HFFc6 (cell line): ENCODE measurements at regions not wholly inside any gene's neighbourhood (a gene's known extent, or its start where the extent isn't known, plus 50 kb on each side); places are given as distances from the start of the nearest gene placed in this dataset.
"Not testable (repeated sequence)": the region's sequence is repeated elsewhere in the genome, so short reads cannot be mapped to it uniquely, and the experiment has no call there.

Experiments
- DNase-seq: peaks from one replicate; pipeline ENCODE4 v3.0.0-alpha.2; 2018
- H3K27ac Mint-ChIP-seq: 2 replicates; pipeline ENCODE4 v1.8.0; 2020; ENCODE audit warnings: mild to moderate bottlenecking, mixed read lengths
- H3K27me3 Mint-ChIP-seq: 2 replicates; pipeline ENCODE4 v1.8.0; 2021; ENCODE audit warnings: mild to moderate bottlenecking, moderate library complexity, mixed read lengths; ENCODE audit not compliant: insufficient read depth
- H3K36me3 Mint-ChIP-seq: 2 replicates; pipeline ENCODE4 v1.8.0; 2021; ENCODE audit warnings: low read depth, mixed read lengths
- H3K4me1 Mint-ChIP-seq: 2 replicates; pipeline ENCODE4 v1.8.0; 2020; ENCODE audit warnings: low read depth, mixed read lengths
- H3K4me3 Mint-ChIP-seq: 2 replicates; pipeline ENCODE4 v1.8.0; 2020; ENCODE audit warnings: mild to moderate bottlenecking, moderate library complexity, mixed read lengths
- H3K9me3 Mint-ChIP-seq: 2 replicates; pipeline ENCODE4 v1.8.0; 2020; ENCODE audit warnings: mild to moderate bottlenecking, mixed read lengths
- TF ChIP-seq, protein P1 (sequence below): fragments of 200-600 bp; sonication (generic); IDR thresholded peaks from 2 replicates; pipeline ENCODE4 v1.5.0; 2021; ENCODE audit warnings: antibody characterized with exemption, mild to moderate bottlenecking

DNA sequence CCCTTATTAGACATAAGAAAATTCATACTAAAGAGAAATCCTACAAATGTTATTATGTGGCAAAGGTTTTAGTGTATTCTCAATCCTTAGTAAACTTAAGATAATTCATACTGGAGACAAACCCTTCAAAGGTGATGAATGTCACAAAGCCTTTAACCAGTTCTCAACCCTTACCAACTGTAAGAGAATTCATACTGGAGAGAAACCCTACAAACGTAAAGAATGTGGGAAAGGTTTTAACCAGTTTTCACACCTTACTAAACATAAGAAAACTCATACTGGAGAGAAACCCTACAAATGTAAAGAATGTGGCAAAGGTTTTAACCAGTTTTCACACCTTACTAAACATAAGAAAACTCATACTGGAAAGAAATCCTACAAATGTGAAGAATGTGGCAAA lies 93.2 kb downstream of the ZNF680 start:
- H3K27ac Mint-ChIP-seq, result no peak overlapping the region
- H3K36me3 Mint-ChIP-seq, result no peaks in the 10 kb centered on the region
- H3K4me1 Mint-ChIP-seq, result no peaks in the 10 kb centered on the region
- H3K27me3 Mint-ChIP-seq, result no peaks in the 10 kb centered on the region
- no peak for DNase-seq
- peaks cover 34% of the 10 kb centered on the region for H3K9me3 Mint-ChIP-seq
- TF ChIP-seq, protein P1, sequence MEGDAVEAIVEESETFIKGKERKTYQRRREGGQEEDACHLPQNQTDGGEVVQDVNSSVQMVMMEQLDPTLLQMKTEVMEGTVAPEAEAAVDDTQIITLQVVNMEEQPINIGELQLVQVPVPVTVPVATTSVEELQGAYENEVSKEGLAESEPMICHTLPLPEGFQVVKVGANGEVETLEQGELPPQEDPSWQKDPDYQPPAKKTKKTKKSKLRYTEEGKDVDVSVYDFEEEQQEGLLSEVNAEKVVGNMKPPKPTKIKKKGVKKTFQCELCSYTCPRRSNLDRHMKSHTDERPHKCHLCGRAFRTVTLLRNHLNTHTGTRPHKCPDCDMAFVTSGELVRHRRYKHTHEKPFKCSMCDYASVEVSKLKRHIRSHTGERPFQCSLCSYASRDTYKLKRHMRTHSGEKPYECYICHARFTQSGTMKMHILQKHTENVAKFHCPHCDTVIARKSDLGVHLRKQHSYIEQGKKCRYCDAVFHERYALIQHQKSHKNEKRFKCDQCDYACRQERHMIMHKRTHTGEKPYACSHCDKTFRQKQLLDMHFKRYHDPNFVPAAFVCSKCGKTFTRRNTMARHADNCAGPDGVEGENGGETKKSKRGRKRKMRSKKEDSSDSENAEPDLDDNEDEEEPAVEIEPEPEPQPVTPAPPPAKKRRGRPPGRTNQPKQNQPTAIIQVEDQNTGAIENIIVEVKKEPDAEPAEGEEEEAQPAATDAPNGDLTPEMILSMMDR, result no peak
- no peak overlapping the region for H3K4me3 Mint-ChIP-seq

DNA sequence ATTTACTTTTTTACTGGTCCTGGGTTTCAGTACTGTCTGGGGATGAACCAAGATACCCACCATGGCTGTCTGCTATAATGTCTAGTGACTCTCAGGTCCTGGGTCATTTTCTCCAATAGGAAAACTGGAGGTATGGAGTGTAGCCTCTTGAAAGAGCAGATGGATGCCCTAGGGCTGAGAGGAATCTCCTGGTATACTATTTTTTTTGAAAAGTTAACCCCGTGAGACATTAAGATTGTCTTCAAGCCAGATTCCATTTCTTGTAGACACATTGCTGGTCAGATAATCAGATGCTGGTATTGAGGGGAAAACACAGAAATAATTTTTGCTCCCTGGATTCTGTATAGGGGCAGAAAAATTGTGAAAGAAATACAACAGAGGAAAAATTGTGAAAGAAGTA lies 97.3 kb downstream of the ZNF680 start:
- H3K27ac Mint-ChIP-seq, result no peak overlapping the region

DNA sequence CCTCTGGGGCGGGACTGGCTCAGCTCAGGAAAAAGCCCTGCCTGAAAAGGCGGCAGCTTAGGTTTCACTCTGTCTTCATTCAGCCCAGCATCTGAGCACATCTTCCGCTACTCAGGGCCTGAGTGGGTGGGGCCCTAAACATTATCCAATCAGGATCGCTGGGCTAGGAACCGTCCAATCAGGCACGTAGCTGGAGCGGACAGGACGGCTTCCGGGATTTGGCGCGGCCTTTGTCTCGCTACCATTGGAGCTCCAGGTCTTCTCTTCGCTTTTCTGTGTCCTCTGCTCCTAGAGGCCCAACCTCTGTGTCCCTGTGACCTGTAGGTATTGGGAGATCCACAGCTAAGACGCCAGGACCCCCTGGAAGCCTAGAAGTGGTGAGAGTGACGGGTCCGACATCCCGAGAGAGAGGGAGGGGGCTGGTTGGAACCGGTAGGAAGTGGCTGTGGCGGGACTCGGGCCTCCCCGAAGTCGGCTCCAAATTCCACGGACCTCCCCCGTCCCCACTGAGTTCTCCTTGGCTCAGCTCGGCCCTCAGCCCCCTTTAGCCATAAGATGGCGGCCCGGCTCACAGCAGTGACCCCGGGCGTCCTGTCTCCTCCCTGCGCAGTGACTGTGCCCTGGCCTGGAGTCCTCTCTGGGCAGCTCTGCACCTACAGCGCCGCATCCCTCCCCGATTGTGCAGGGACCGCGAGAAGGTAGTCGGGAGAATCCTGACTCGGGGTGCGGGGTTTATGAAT lies 99.1 kb downstream of the ZNF680 start:
- no peaks in the 10 kb centered on the region for H3K36me3 Mint-ChIP-seq
- TF ChIP-seq, protein P1, result no peak
- no peak for DNase-seq
- H3K27ac Mint-ChIP-seq, result no peak overlapping the region
- peaks cover 23% of the 10 kb centered on the region for H3K9me3 Mint-ChIP-seq
- H3K4me3 Mint-ChIP-seq, result peak overlapping the region; percentile 72
- no peaks in the 10 kb centered on the region for H3K27me3 Mint-ChIP-seq
- H3K4me1 Mint-ChIP-seq, result no peaks in the 10 kb centered on the region

More for the DNA sequence above, 97.3 kb downstream of the ZNF680 start:
- TF ChIP-seq, protein P1, result no peak
- Mint-ChIP-seq H3K4me1 (no peaks in the 10 kb centered on the region), H3K9me3 (peaks cover 33% of the 10 kb centered on the region), H3K27me3 (no peaks in the 10 kb centered on the region), H3K36me3 (no peaks in the 10 kb centered on the region), H3K4me3 (no peak overlapping the region)
- DNase-seq, result no peak

DNA sequence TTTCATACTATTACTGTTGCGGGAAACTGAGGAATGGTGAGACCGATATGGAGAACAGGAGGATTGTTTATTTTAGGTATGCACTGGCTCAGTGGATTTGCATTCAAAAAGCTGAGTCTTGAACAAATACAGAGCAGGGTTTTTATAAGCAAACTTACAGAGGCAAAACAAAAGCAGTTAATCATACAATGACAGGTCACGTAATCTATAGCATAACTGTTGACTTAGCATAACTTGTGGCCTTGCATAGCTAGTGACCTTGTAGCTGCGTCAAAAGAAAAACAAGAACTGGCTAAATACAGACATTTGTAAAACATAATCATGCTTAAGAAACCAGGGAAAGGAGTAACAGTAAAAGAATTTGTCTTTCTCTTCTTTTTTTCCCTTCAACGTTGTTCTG lies 103.0 kb downstream of the ZNF680 start:
- not testable (repeated sequence) for H3K27me3 Mint-ChIP-seq, H3K4me3 Mint-ChIP-seq, H3K4me1 Mint-ChIP-seq, DNase-seq, H3K36me3 Mint-ChIP-seq, H3K27ac Mint-ChIP-seq, H3K9me3 Mint-ChIP-seq

DNA sequence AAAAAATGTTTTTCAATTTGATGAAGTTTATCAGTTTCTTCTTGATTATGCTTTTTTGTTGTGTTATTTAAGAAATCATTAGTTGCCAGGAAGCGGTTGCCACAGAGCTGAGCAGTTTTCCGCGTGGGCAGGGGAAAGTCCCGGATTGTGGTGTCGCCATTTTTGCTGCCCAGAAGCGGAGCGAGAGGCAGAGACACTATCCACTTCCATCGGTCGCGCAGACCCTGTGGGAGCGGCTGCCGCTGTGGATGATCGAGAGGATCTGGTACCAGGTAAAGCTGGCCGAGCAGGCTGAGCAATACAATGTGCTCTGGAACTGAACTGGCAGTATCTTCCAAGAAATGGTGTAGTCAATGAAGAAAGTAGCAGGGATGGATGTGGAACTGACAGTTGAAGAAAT lies 119.8 kb downstream of the ZNF736 start:
- Mint-ChIP-seq H3K4me1 (no peaks in the 10 kb centered on the region), H3K9me3 (peaks cover 34% of the 10 kb centered on the region), H3K27ac (no peak overlapping the region), H3K36me3 (no peaks in the 10 kb centered on the region), H3K4me3 (no peak overlapping the region), H3K27me3 (peaks cover 2% of the 10 kb centered on the region)
- TF ChIP-seq, protein P1, result no peak
- no peak for DNase-seq

DNA sequence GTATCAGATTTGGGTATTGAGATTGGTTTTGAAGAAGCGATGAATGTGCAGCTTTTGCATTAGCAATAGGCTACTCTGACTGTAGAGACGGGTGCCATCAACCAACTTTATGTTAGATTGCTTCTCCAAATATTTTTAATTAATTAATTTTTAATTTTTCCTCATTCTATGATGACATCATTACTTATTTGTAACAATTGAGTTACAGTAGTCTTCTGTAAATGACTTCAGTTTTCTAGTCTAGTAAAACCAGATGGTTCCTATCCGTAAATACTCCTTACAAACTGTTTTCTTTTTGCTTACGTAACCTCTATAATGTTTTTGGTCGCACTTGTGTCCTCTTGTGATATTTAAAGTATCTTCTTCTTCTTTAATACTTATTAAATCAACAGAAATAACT lies 118.1 kb downstream of the ZNF736 start:
- TF ChIP-seq, protein P1, result no peak
- no peaks in the 10 kb centered on the region for H3K4me1 Mint-ChIP-seq
- H3K27ac Mint-ChIP-seq, result no peak overlapping the region
- no peak for DNase-seq
- peaks cover 44% of the 10 kb centered on the region for H3K9me3 Mint-ChIP-seq
- H3K27me3 Mint-ChIP-seq, result peaks cover 2% of the 10 kb centered on the region
- no peaks in the 10 kb centered on the region for H3K36me3 Mint-ChIP-seq
- no peak overlapping the region for H3K4me3 Mint-ChIP-seq
